HT1080 (cell line): ENCODE measurements at regions not wholly inside any gene's neighbourhood (a gene's known extent, or its start where the extent isn't known, plus 50 kb on each side); places are given as distances from the start of the nearest gene placed in this dataset.

Experiments
- DNase-seq: peaks from one replicate; pipeline ENCODE4 v3.0.0-alpha.2; 2015; ENCODE audit warnings: low read depth

- no peak for DNase-seq
Observed at GRCh38 chr10:124186956-124187355, 93.6 kb upstream of the CHST15 start.

DNA sequence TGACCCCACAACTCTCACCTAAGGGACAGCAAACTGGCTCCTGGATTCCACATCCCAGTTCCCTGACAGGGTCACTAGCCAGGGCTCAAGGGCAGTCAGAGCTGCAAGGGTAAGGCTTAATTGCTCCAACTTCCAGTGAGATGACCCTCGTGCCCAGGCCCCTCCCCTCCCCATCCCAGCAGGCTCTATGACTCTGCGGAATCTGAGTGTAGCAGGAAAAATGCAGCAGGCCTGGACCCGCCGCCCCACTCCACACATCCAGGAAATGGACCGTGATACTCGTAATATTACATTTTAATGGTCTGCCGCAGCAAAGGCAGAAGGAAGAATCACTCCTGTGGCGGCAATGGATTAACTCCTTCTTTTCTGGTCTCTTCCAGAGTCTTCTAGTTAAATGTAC lies 91.7 kb upstream of the CHST15 start:
- DNase-seq, result no peak

GRCh38 chr10:124184208-124184830 lies 90.9 kb upstream of the CHST15 start:
- no peak for DNase-seq

- no peak for DNase-seq
Observed at GRCh38 chr10:124183617-124184016, 90.2 kb upstream of the CHST15 start.

DNA sequence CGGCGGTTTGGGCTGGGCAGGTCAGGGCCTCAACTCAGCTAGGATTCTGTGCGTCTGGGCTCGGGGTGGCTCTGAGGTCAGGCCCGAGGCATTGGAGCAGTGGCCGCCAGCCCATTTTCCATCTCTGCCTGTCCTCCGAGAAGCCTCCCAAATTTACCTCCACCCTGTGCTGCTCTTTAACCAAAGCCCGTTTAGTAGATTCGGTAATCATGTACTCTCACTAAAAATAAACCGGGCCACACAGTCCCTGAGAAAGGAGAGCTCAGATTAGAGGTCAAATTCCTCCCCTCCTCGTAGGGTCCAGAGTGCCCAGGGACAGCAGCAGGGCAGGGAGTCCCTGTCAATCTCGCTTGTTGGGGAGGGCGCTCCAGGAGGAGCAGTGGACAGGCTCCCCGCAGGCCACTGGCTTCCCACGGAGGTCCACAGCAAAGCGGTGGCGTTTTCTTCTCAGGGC lies 88.7 kb upstream of the CHST15 start:
- DNase-seq, result no peak

- DNase-seq, result no peak
Observed at GRCh38 chr10:124181656-124182055, 88.3 kb upstream of the CHST15 start.

GRCh38 chr10:124180947-124181549 lies 87.7 kb upstream of the CHST15 start:
- peak; percentile 86 for DNase-seq

DNA sequence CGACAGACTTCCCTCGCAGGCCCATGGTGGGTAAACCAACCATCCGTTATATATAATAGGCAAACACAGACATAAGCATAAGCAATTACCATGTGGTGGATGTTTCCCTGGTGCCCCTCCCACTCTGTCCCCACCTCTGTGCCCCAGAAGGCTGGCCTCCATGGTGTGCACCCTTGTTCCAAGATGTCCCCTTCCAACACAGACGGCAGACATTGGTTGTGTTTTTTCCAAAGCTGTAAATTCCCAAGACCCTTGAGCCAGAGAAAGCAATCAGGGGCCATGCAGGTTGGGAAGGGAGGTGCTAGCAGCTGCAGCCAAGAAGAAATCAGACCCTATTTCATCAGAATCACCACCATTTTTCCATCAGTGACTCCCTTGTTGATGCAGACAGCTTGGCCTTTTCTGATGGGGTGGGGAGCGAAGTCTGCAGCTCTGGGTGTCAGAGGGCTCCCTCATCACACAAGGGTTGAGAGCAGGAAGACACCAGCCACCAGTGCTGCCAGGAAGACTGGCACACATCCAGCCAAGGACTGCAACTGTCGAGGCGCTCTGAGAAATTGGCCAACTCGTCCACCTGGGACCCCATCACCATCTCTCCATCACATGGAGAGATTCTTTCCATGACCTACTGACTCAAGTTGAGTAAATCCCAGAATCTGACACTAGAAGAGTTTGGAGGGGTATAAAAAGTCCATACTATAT lies 86.8 kb upstream of the CHST15 start:
- DNase-seq, result no peak

- DNase-seq, result no peak
Observed at GRCh38 chr10:124179308-124180043, 86.1 kb upstream of the CHST15 start.

GRCh38 chr10:124177180-124177518 lies 83.8 kb upstream of the CHST15 start:
- DNase-seq, result no peak

DNA sequence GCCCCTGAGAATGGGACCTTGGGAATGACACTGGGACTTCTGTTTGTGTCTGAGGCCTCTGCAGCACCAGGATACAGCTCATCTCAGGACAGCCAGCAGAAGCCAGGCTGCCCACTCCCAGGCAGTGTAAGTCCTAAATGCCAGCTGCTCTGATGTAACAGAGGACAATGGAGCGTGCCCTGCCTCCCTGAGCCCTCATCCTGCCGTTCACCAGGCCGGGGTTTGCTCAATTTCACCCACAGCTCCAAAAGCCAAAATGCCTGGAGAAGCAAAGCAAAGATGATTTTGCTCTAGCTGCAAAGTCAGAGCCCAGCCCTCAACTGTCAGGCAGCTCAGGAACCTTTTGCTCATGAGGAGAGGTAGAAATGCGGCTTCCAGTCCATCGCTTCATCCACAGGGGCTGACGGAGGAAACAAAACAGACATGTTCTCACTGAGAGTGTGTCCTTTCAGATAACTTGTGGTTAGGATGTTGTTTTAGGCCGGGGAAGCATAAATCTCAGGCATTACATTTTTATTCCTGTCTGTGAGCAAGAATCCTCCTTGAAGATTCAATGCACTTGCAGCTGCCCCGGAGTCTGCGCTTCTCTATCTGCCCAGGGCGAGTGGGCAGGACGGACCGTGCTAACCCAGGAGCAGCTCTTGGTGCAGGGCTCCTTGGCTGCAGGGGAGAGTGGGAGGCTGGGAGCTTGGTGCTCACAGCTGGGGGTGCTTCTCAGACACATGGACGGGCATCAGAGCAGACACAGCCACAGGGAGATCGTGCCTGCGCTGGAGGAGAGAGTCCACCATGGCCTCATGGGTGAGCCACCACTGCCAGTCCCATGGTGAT lies 83.2 kb upstream of the CHST15 start:
- DNase-seq, result peak; percentile 22

DNA sequence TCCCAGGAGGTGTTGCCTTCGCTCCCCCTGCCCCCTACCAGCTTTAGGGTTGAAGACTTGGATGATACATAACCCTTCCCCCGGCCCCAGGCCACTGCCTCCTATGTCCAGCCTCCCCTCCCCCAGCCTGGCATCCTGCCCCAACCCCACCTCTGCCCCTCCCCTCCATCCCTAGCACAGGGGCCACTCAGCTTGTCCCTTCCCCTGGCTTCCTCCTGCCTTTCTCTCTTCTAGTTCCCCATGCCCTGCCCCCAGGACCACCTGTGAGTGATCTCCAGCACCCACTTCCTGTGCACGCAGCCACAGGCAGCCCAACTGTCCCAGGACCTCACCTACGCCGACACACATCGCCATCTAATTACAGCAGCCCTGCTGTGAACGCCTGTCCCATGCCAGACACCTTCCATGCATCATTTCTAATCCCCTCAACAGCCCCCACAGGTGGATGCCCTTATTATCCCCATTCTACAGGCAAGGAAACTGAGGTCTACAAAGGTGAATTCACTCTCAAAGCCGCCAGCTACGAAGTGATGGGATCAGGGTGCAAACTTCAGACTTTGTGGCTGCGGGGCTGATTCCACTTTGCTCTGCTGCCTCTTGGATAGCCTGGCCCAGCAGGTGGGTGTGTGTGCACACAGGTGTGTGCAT lies 82.4 kb upstream of the CHST15 start:
- DNase-seq, result no peak

DNA sequence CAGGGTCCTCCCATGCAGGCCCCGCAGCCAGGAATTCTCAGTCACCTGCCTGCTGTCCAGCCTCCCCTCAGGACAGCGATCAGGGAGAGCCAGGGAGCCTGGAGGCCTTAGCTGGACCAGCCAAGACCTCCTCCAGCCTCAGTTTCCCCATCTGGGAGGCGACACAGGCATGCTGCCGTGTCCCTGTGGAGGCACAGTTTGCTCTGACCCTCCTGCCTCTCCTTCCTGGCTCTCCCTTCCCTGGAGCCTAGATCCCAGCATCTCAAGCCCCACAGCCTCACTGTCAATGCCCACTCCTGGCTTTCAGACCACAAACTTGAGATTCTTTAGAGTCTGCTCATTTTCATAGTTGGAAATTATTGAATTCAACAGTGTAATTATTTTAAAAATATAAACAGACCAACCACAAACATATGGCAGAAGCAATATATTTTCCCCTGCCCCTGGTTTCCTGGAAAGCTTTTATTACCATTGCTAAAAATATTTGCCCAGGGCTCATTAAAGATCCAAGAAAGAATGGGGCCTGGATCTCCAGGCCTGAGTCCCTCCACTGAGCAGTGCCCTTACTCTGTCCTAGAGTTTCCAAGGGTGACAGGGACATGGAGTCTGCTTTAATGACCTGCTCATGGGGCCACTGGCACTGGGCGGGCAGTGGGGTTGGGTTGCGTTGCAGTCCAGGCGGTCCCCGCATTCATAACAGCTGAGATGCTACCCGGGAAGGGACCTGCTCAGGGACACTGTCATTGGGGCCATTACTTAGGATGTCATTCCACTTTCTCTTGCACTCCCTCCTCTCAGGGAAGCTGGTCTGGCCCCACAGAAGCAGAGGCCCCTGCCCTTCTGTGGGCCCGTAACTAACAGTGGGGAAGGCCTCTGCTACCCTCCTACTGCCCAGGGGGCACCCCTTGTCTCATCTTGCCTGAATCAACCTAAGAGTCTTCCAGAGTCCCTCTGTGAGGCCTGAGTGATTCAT lies 81.6 kb upstream of the CHST15 start:
- no peak for DNase-seq

- no peak for DNase-seq
Observed at GRCh38 chr10:124174071-124174566, 80.7 kb upstream of the CHST15 start.

DNA sequence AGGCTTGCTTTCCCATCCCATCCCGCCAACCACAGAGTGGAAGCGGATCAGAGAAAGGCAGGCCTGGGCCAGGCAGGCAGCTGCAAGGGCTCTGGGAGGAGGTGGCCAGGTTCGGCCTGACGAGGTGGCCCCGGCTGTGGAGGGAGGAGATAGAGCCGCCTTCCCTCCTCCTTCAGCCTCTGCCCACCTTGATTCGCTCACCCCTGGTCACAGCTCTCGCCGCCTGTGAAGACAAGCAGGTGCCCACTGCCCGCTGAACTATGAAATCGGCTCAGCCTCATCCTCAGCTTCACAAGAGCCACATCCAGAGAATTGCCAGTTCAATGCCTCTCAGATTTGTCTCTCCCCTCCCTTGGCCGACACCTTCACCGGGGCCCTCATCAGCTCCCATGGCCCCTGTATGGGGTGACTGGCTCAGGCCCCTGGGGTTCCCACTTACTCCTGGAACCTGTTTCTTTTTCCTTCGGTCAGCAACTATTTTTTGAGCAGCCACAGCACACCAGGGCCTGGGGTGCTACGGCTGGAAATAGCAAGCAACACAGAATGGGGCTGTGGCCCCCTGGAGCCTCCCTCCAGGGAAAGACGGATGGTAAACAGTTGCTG lies 80.0 kb upstream of the CHST15 start:
- no peak for DNase-seq

GRCh38 chr10:124172181-124172916 lies 79.0 kb upstream of the CHST15 start:
- DNase-seq, result no peak

DNA sequence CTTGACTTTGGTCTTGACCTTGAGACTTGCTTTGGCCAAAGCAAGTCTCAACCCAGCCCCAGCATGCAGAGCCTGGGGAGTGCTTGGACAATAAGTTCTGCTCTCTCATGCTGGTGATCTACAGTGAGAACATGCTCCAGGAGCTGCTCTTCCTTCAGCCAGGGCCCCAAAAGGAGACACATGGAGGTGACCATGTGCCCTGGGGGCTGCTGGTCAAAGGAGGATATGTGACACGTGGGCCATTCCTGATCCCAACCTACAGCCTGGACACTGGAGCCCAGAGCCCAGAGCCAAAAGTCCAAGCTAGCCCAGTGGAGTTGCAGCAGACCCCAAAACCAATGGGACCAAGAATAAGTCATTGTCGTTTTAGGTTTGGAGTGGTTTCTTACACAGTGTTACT lies 78.2 kb upstream of the CHST15 start:
- DNase-seq, result no peak

DNA sequence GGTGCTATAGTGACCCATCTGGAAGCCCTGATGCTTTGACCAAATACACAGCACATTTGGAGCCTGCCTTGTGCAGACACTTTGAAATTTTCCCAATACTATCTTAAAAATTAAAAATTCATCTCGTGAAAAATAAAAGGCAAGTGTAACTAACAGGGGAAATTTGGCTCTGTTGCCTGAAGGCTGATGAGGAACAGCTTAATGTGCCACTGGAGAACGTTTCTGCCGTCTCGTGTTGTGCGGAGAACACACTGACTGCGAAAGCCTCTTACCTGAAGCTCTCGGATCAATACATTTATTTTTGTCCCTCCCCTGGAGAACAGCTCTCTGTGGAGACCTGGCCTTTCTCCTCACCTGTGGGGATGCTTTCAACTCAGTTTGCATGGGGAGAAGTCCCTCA lies 77.2 kb upstream of the CHST15 start:
- DNase-seq, result no peak
